ENCODE measurements at regions not wholly inside any gene's neighbourhood (a gene's known extent, or its start where the extent isn't known, plus 50 kb on each side); places are given as distances from the start of the nearest gene placed in this dataset.

- no peak for DNase-seq (ENCODE audit: low read depth)
These were observed 76.1 kb upstream of the MANEA start for GRCh38 chr6:95501032-95501904.

GRCh38 chr6:95503568-95503967, 73.8 kb upstream of the MANEA start:
- DNase-seq (ENCODE audit: low read depth): no peak

- DNase-seq (ENCODE audit: low read depth): no peak
These were observed 65.9 kb upstream of the MANEA start for GRCh38 chr6:95511404-95511803.

GRCh38 chr6:95515975-95516374, 61.4 kb upstream of the MANEA start:
- no peak for DNase-seq (ENCODE audit: low read depth)

GRCh38 chr6:95517004-95517403, 60.3 kb upstream of the MANEA start:
- no peak for DNase-seq (ENCODE audit: low read depth)

GRCh38 chr6:95517568-95517967, 59.8 kb upstream of the MANEA start:
- no peak for DNase-seq (ENCODE audit: low read depth)

GRCh38 chr6:95518630-95519227, 58.6 kb upstream of the MANEA start:
- no peak for DNase-seq (ENCODE audit: low read depth)

- peak; percentile 54 for DNase-seq (ENCODE audit: low read depth)
These were observed 57.9 kb upstream of the MANEA start for GRCh38 chr6:95519228-95520037.

- DNase-seq (ENCODE audit: low read depth): no peak
These were observed 56.2 kb upstream of the MANEA start for GRCh38 chr6:95521181-95521580.

All from M059J (cell line).